Right ventricle myocardium inferior (tissue), 1 donor: ENCODE measurements at regions not wholly inside any gene's neighbourhood (a gene's known extent, or its start where the extent isn't known, plus 50 kb on each side); places are given as distances from the start of the nearest gene placed in this dataset.

Source experiments
- ATAC-seq: fragments of 200-7000 bp; cut with Tn5 transposase; one replicate; pipeline ENCODE4 v1.9.1; 2020; ENCODE audit warnings: mild to moderate bottlenecking, moderate library complexity
- DNase-seq: peaks from one replicate; pipeline ENCODE4 v3.0.0; 2021; ENCODE audit errors: missing footprints
- intact Hi-C: fragments of 100-400 bp; cut with DNase I; formaldehyde crosslinking; loops from one replicate; pipeline ENCODE4 v1.11.0; 2022
- donor health status: DM: no; HTN: yes; CAD: no; lungs with severe emphysema.

DNA sequence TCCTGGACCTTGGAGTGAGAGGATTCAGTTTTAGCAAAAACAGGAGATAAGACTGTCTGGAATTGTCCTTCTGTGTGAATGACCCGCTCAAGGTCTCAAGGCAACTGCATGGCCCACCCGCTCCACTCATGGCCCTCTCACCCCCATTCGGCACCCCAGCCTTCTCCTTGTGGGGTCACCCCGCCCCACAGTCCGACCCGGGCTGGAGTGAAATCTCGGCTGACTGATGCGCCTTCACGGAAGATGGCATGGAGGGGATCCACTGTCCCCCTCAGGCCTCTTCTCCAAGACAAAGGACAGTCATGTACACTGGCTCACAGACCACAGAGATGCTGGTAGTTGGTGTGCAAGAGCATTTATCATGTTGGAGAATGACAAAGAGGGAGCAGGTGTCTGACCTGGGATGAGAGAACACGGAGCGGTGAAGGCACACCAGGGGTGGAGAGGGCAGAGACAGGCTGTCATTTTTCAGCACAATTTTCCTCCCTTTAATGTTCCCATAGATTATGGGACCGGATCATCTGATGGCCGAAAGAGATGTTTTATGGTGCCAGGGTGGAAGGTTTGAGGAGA lies 391.9 kb upstream of the TNRC6C start:
- intact Hi-C loops: no loop called here
- no peak for DNase-seq
- no peak for ATAC-seq

DNA sequence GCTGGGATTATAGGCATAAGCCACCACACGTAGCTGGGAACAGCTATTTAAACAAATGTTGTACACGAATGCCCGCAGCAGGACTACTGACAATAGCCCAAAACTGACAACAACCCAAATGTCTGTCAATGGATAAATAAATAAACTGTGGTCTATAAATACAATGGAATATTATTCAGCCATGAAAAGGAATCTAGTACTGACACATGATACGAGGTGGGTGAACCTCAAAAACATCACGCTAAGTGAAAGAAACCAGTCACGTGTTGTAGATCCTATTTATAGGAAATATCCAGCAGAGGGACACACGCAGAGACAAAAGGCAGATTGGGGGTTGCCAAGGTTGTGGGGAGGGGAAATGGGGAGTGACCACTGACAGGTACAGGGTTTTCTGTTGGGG lies 390.0 kb upstream of the TNRC6C start:
- DNase-seq (no peak), ATAC-seq (no peak)
- intact Hi-C loops: no loop called here

GRCh38 chr17:77569846-77570564 lies 388.5 kb upstream of the TNRC6C start:
- DNase-seq (no peak), ATAC-seq (no peak)
- intact Hi-C loops: no loop called here

GRCh38 chr17:77570565-77570898 lies 388.0 kb upstream of the TNRC6C start:
- DNase-seq: no peak
- no peak for ATAC-seq
- intact Hi-C loops: no loop called here

GRCh38 chr17:77571155-77571981 lies 387.1 kb upstream of the TNRC6C start:
- intact Hi-C loops: no loop called here

DNA sequence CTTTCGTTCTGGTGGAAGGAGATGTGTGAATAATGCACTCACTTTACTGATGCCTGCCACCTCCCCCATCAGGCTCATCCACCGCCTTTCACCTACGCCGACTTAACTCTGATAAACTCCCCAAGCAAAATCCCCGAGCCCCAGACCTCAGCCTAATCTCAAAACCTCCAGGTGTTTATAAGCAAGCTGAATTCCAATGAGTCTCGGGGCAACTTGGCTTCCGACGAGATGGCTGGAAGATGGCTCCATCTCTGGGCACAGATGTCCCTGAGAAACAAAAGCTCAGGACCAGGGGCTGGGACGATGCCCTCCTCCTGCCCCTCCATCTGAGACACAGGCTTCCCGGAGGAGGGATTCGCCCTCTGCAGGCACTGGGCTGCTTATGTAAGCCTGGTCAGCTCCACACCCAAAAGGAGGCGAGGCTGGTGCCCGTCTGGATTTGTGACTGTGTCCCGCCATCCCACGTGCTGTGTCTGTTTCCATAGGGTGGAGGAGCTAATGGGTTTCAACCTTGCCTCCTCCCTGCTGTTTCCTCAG lies 386.4 kb upstream of the TNRC6C start:
- ATAC-seq: no peak
- peak; percentile 63 for DNase-seq
- intact Hi-C loops: no loop called here

More at GRCh38 chr17:77571155-77571981, 387.1 kb upstream of the TNRC6C start:
- peak; percentile 28 for ATAC-seq
- peak; percentile 65 for DNase-seq

- ATAC-seq (no peak), DNase-seq (peak; percentile 45)
- intact Hi-C loops: no loop called here
Measured at GRCh38 chr17:77572851-77573250, 385.7 kb upstream of the TNRC6C start.

GRCh38 chr17:77577491-77577890 lies 381.0 kb upstream of the TNRC6C start:
- intact Hi-C loops: no loop called here
- DNase-seq (no peak), ATAC-seq (no peak)

GRCh38 chr17:77579131-77579530 lies 379.4 kb upstream of the TNRC6C start:
- DNase-seq (no peak), ATAC-seq (no peak)
- intact Hi-C loops: no loop called here

- no peak for ATAC-seq
- DNase-seq: no peak
- intact Hi-C loops: no loop called here
Measured at GRCh38 chr17:77579682-77580081, 378.8 kb upstream of the TNRC6C start.

- intact Hi-C loops: no loop called here
- DNase-seq (no peak), ATAC-seq (no peak)
Measured at GRCh38 chr17:77580531-77581270, 377.8 kb upstream of the TNRC6C start.

DNA sequence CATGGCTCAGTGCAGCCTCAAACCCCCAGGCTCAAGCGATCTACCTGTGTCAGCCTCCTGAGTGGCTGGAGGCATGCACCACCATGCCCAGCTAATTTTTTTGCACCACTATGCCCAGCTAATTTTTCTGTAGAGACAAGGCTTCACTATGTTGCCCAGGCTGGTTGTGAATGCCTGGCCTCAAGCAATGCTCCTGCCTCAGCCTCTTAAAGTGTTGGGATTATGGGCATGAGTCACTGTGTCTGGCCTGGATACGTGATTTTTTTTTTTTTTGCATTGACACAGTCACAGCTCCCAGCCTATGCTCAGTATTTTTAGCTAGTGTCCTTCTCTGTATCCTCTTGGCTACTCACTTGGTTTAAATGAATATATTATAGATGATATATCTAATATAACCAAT lies 377.0 kb upstream of the TNRC6C start:
- ATAC-seq: no peak
- intact Hi-C loops: no loop called here

GRCh38 chr17:77585142-77585860 lies 373.2 kb upstream of the TNRC6C start:
- intact Hi-C loops: no loop called here
- no peak for ATAC-seq
- no peak for DNase-seq

More for the DNA sequence above, 377.0 kb upstream of the TNRC6C start:
- DNase-seq: no peak

GRCh38 chr17:77590951-77591735 lies 367.4 kb upstream of the TNRC6C start:
- no peak for DNase-seq
- intact Hi-C loops: no loop called here
- ATAC-seq: no peak

GRCh38 chr17:77592106-77592865 lies 366.2 kb upstream of the TNRC6C start:
- ATAC-seq (no peak), DNase-seq (no peak)
- intact Hi-C loops: no loop called here

GRCh38 chr17:77593081-77593480 lies 365.4 kb upstream of the TNRC6C start:
- intact Hi-C loops: no loop called here
- ATAC-seq (no peak), DNase-seq (no peak)
